ENCODE measurements at regions not wholly inside any gene's neighbourhood (a gene's known extent, or its start where the extent isn't known, plus 50 kb on each side); places are given as distances from the start of the nearest gene placed in this dataset.

- Mint-ChIP-seq H3K9me3 (no peaks in the 10 kb centered on the region), H3K36me3 (ENCODE audit: low read depth) (no peaks in the 10 kb centered on the region), H3K27ac (no peak overlapping the region), H3K4me3 (no peak overlapping the region), H3K4me1 (ENCODE audit: low read depth) (no peaks in the 10 kb centered on the region), H3K27me3 (ENCODE audit: insufficient read depth) (no peaks in the 10 kb centered on the region)
- intact Hi-C loops (cut with micrococcal nuclease) = no loop called here
- no peak for DNase-seq (ENCODE audit: low spot score)
Measured at GRCh38 chr4:60117726-60118323, 1082.3 kb upstream of the ADGRL3 start.

- no peaks in the 10 kb centered on the region for H3K36me3 Mint-ChIP-seq (ENCODE audit: low read depth)
- H3K9me3 Mint-ChIP-seq = no peaks in the 10 kb centered on the region
- no peaks in the 10 kb centered on the region for H3K27me3 Mint-ChIP-seq (ENCODE audit: insufficient read depth)
- no peak for DNase-seq (ENCODE audit: low spot score)
- no peak overlapping the region for H3K4me3 Mint-ChIP-seq
- no peak overlapping the region for H3K27ac Mint-ChIP-seq
- no peaks in the 10 kb centered on the region for H3K4me1 Mint-ChIP-seq (ENCODE audit: low read depth)
- intact Hi-C loops (cut with micrococcal nuclease) = no loop called here
Measured at GRCh38 chr4:60122820-60123219, 1077.3 kb upstream of the ADGRL3 start.

GRCh38 chr4:60128888-60129287 lies 1071.2 kb upstream of the ADGRL3 start:
- no peaks in the 10 kb centered on the region for H3K36me3 Mint-ChIP-seq (ENCODE audit: low read depth)
- H3K27me3 Mint-ChIP-seq (ENCODE audit: insufficient read depth) = no peaks in the 10 kb centered on the region
- intact Hi-C loops (cut with micrococcal nuclease) = no loop called here
- H3K27ac Mint-ChIP-seq = no peak overlapping the region
- H3K4me3 Mint-ChIP-seq = no peak overlapping the region
- no peak for DNase-seq (ENCODE audit: low spot score)
- no peaks in the 10 kb centered on the region for H3K4me1 Mint-ChIP-seq (ENCODE audit: low read depth)
- H3K9me3 Mint-ChIP-seq = no peaks in the 10 kb centered on the region

- H3K4me1 Mint-ChIP-seq (ENCODE audit: low read depth) = no peaks in the 10 kb centered on the region
- H3K27ac Mint-ChIP-seq = no peak overlapping the region
- intact Hi-C loops (cut with micrococcal nuclease) = no loop called here
- H3K36me3 Mint-ChIP-seq (ENCODE audit: low read depth) = no peaks in the 10 kb centered on the region
- no peak overlapping the region for H3K4me3 Mint-ChIP-seq
- H3K27me3 Mint-ChIP-seq (ENCODE audit: insufficient read depth) = no peaks in the 10 kb centered on the region
- DNase-seq (ENCODE audit: low spot score) = no peak
- no peaks in the 10 kb centered on the region for H3K9me3 Mint-ChIP-seq
Measured at GRCh38 chr4:60129740-60130139, 1070.4 kb upstream of the ADGRL3 start.

- H3K27ac Mint-ChIP-seq = no peak overlapping the region
Measured at GRCh38 chr4:60133375-60133774, 1066.8 kb upstream of the ADGRL3 start.

GRCh38 chr4:60134099-60134498 lies 1066.0 kb upstream of the ADGRL3 start:
- intact Hi-C loops (cut with micrococcal nuclease) = no loop called here

More at GRCh38 chr4:60133375-60133774, 1066.8 kb upstream of the ADGRL3 start:
- Mint-ChIP-seq H3K27me3 (ENCODE audit: insufficient read depth) (no peaks in the 10 kb centered on the region), H3K9me3 (peaks cover 3% of the 10 kb centered on the region), H3K4me3 (no peak overlapping the region), H3K36me3 (ENCODE audit: low read depth) (no peaks in the 10 kb centered on the region), H3K4me1 (ENCODE audit: low read depth) (no peaks in the 10 kb centered on the region)
- DNase-seq (ENCODE audit: low spot score) = no peak
- intact Hi-C loops (cut with micrococcal nuclease) = no loop called here

GRCh38 chr4:60155088-60155487 lies 1045.0 kb upstream of the ADGRL3 start:
- Mint-ChIP-seq H3K27me3 (ENCODE audit: insufficient read depth) (no peaks in the 10 kb centered on the region), H3K27ac (no peak overlapping the region), H3K9me3 (peaks cover 27% of the 10 kb centered on the region), H3K4me3 (no peak overlapping the region), H3K4me1 (ENCODE audit: low read depth) (no peaks in the 10 kb centered on the region), H3K36me3 (ENCODE audit: low read depth) (no peaks in the 10 kb centered on the region)
- intact Hi-C loops (cut with micrococcal nuclease) = no loop called here
- no peak for DNase-seq (ENCODE audit: low spot score)

More at GRCh38 chr4:60134099-60134498, 1066.0 kb upstream of the ADGRL3 start:
- Mint-ChIP-seq H3K9me3 (peaks cover 3% of the 10 kb centered on the region), H3K4me3 (no peak overlapping the region), H3K36me3 (ENCODE audit: low read depth) (no peaks in the 10 kb centered on the region), H3K4me1 (ENCODE audit: low read depth) (no peaks in the 10 kb centered on the region), H3K27me3 (ENCODE audit: insufficient read depth) (no peaks in the 10 kb centered on the region), H3K27ac (no peak overlapping the region)
- DNase-seq (ENCODE audit: low spot score) = no peak

- no peaks in the 10 kb centered on the region for H3K9me3 Mint-ChIP-seq
- H3K36me3 Mint-ChIP-seq (ENCODE audit: low read depth) = no peaks in the 10 kb centered on the region
- no peak overlapping the region for H3K4me3 Mint-ChIP-seq
- DNase-seq (ENCODE audit: low spot score) = no peak
- intact Hi-C loops (cut with micrococcal nuclease) = no loop called here
- H3K4me1 Mint-ChIP-seq (ENCODE audit: low read depth) = no peaks in the 10 kb centered on the region
- no peaks in the 10 kb centered on the region for H3K27me3 Mint-ChIP-seq (ENCODE audit: insufficient read depth)
- no peak overlapping the region for H3K27ac Mint-ChIP-seq
Measured at GRCh38 chr4:60173103-60173502, 1027.0 kb upstream of the ADGRL3 start.

- Mint-ChIP-seq H3K4me3 (no peak overlapping the region), H3K27me3 (ENCODE audit: insufficient read depth) (no peaks in the 10 kb centered on the region), H3K36me3 (ENCODE audit: low read depth) (no peaks in the 10 kb centered on the region), H3K9me3 (no peaks in the 10 kb centered on the region), H3K27ac (no peak overlapping the region), H3K4me1 (ENCODE audit: low read depth) (no peaks in the 10 kb centered on the region)
- no peak for DNase-seq (ENCODE audit: low spot score)
- intact Hi-C loops (cut with micrococcal nuclease) = no loop called here
Measured at GRCh38 chr4:60173718-60174117, 1026.4 kb upstream of the ADGRL3 start.

GRCh38 chr4:60175241-60175640 lies 1024.9 kb upstream of the ADGRL3 start:
- no peaks in the 10 kb centered on the region for H3K9me3 Mint-ChIP-seq
- no peaks in the 10 kb centered on the region for H3K4me1 Mint-ChIP-seq (ENCODE audit: low read depth)
- H3K27ac Mint-ChIP-seq = no peak overlapping the region
- no peak overlapping the region for H3K4me3 Mint-ChIP-seq
- H3K36me3 Mint-ChIP-seq (ENCODE audit: low read depth) = no peaks in the 10 kb centered on the region
- intact Hi-C loops (cut with micrococcal nuclease) = no loop called here
- DNase-seq (ENCODE audit: low spot score) = no peak
- no peaks in the 10 kb centered on the region for H3K27me3 Mint-ChIP-seq (ENCODE audit: insufficient read depth)

GRCh38 chr4:60187428-60187827 lies 1012.7 kb upstream of the ADGRL3 start:
- Mint-ChIP-seq H3K4me3 (no peak overlapping the region), H3K27ac (no peak overlapping the region), H3K36me3 (ENCODE audit: low read depth) (no peaks in the 10 kb centered on the region), H3K27me3 (ENCODE audit: insufficient read depth) (no peaks in the 10 kb centered on the region), H3K4me1 (ENCODE audit: low read depth) (no peaks in the 10 kb centered on the region), H3K9me3 (peaks cover 11% of the 10 kb centered on the region)
- intact Hi-C loops (cut with micrococcal nuclease) = no loop called here
- DNase-seq (ENCODE audit: low spot score) = no peak

- intact Hi-C loops (cut with micrococcal nuclease) = no loop called here
- Mint-ChIP-seq H3K27me3 (ENCODE audit: insufficient read depth) (no peaks in the 10 kb centered on the region), H3K9me3 (peaks cover 11% of the 10 kb centered on the region), H3K36me3 (ENCODE audit: low read depth) (no peaks in the 10 kb centered on the region), H3K27ac (no peak overlapping the region), H3K4me3 (no peak overlapping the region), H3K4me1 (ENCODE audit: low read depth) (no peaks in the 10 kb centered on the region)
- DNase-seq (ENCODE audit: low spot score) = no peak
Measured at GRCh38 chr4:60189286-60189685, 1010.8 kb upstream of the ADGRL3 start.

GRCh38 chr4:60194214-60194613 lies 1005.9 kb upstream of the ADGRL3 start:
- H3K27me3 Mint-ChIP-seq (ENCODE audit: insufficient read depth) = no peaks in the 10 kb centered on the region
- H3K27ac Mint-ChIP-seq = no peak overlapping the region
- intact Hi-C loops (cut with micrococcal nuclease) = no loop called here
- no peak overlapping the region for H3K4me3 Mint-ChIP-seq
- H3K9me3 Mint-ChIP-seq = peaks cover 5% of the 10 kb centered on the region
- no peak for DNase-seq (ENCODE audit: low spot score)
- no peaks in the 10 kb centered on the region for H3K36me3 Mint-ChIP-seq (ENCODE audit: low read depth)
- no peaks in the 10 kb centered on the region for H3K4me1 Mint-ChIP-seq (ENCODE audit: low read depth)

- H3K9me3 Mint-ChIP-seq = peaks cover 3% of the 10 kb centered on the region
- no peaks in the 10 kb centered on the region for H3K36me3 Mint-ChIP-seq (ENCODE audit: low read depth)
- H3K27ac Mint-ChIP-seq = no peak overlapping the region
- no peak for DNase-seq (ENCODE audit: low spot score)
- H3K27me3 Mint-ChIP-seq (ENCODE audit: insufficient read depth) = no peaks in the 10 kb centered on the region
- H3K4me3 Mint-ChIP-seq = no peak overlapping the region
- no peaks in the 10 kb centered on the region for H3K4me1 Mint-ChIP-seq (ENCODE audit: low read depth)
- intact Hi-C loops (cut with micrococcal nuclease) = no loop called here
Measured at GRCh38 chr4:60195256-60195655, 1004.9 kb upstream of the ADGRL3 start.

Measured in activated T-helper 1 cell treated with anti-CD3 and anti-CD28 coated beads, Interleukin-12 subunit alpha, Interleukin-12 subunit beta, Interleukin-2, Interleukin-4 antibody, amounts not matched to agents 30 ng/mL and 10 ng/mL and 1 ng/mL, durations not matched to agents 14 hours and 24 hours and 36 hours (primary cell).